ENCODE measurements at regions not wholly inside any gene's neighbourhood (a gene's known extent, or its start where the extent isn't known, plus 50 kb on each side); places are given as distances from the start of the nearest gene placed in this dataset.

DNA sequence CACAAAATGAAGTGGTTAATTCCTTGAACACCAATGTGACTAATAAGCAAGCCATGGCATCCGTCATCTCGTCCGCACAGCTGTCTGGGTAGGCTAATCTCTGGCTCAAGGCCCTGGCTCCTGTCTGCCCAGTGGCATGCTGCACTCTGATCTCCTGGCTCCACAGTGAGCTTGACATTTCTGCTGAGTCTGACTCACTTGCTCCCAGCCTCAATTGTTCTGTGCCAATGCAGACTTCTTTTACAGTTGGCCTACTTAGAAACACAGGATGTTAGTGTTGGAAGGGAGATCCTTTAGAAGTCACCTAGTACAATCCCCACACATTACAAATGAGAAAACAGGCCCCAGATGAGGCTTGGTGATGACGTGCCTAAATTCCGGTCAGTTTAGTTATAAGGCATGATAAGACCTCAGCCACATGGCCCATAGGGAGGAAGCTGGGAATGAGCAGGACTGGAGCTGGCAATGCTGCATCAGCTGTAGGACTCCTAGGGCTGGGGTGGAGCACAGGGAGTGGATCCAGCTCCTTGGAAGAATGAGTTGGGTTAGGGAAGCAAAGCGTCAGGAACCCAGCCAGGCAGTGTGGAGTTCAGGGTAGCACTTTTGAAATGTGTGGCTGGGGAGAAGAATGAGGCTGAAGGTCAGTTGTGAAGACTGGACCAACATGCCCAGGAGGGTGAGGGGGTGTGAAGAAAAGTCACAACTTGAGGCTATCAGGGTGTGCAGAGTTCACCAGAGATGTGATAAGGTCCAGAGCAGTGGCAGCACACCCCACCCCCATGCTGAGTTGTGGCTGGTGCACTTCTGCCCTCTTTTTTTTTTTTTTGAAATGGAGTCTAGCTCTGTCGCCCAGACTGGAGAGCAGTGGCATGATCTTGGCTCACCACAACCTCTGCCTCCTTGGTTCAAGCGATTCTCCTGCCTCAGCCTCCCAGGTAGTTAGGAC lies 70.2 kb upstream of the EED start:
- Histone ChIP-seq H3K36me3 (replicated peaks in 1 of 2; ENCODE audit: control insufficient read depth in 1 of 2, insufficient read depth in 2 of 2, low read length in 1 of 2) (no peaks in the 10 kb centered on the region), H2AFZ (ENCODE audit: low read depth) (no peak overlapping the region), H3K9me2 (no peaks in the 10 kb centered on the region), H4K20me1 (ENCODE audit: insufficient read depth) (no peaks in the 10 kb centered on the region), H3K9me3 (no peaks in the 10 kb centered on the region), H3K27ac (ENCODE audit: low read depth in 2 of 2, low read length in 1 of 2) (peak overlapping the region; percentile 59 to 87; a peak in 3 of 4 replicates), H3K79me2 (ENCODE audit: insufficient read depth) (no peaks in the 10 kb centered on the region), H3F3A (replicated peaks; ENCODE audit: insufficient read depth) (peaks cover 27% of the 10 kb centered on the region), H3K4me1 (ENCODE audit: control insufficient read depth in 1 of 2, insufficient read depth in 2 of 2, low read depth in 1 of 2, low read length in 1 of 2) (peaks cover 15% of the 10 kb centered on the region in 2 experiments; a peak in 2 of 4 replicates), H3K4me2 (peak overlapping the region; percentile 30; the same call in 1 of the 2 replicates), H3K27me3 (ENCODE audit: insufficient read depth) (no peaks in the 10 kb centered on the region), H3K4me3 (ENCODE audit: low read depth in 2 of 2, low read length in 1 of 2) (no peak overlapping the region), H3K9ac (peak overlapping the region; percentile 59)
- DNase-seq, result peak; percentile 46
- WGBS (ENCODE audit: low lambda C conversion rate), result 37% methylated on average over 8 of the region's 8 CpGs
- ChIA-PET CTCF (interaction anchor here (0.6 to 1.3 kb wide), 4 partner anchors 13 to 133 kb away, joined by 3 to 5 read pairs (median 3); no protein-coding TSS in a partner anchor), POLR2A (interaction anchor here (0.9 to 1.7 kb wide), 2 partner anchors 71 to 105 kb away, joined by 3 to 4 read pairs; partner anchors contain the start of gene PICALM)
- TF ChIP-seq SIN3A (IDR thresholded peaks at IDR 0.05; ENCODE audit: borderline replicate concordance, low read depth, low read length) (peak; percentile 80; the same call in 1 of the 2 replicates), YY1 (IDR thresholded peaks at IDR 0.05; ENCODE audit: low read depth) (peak; percentile 17; the same call in 1 of the 2 replicates), FOXJ3 (CRISPR knock-in tag; IDR thresholded peaks at IDR 0.05) (no peak), POLR2AphosphoS5 (IDR thresholded peaks at IDR 0.05; ENCODE audit: low read depth, low read length) (peak; percentile 77), SMC3 (IDR thresholded peaks at IDR 0.05; ENCODE audit: low read depth, low read length) (no peak), NRF1 (IDR thresholded peaks at IDR 0.05; ENCODE audit: low read depth, low read length) (no peak), FOXM1 (IDR thresholded peaks at IDR 0.05; ENCODE audit: low read depth) (peak; percentile 87), MEF2A (IDR thresholded peaks at IDR 0.05; ENCODE audit: borderline replicate concordance, low read depth) (peak; percentile 59; the same call in 1 of the 2 replicates), GATA2 (CRISPR knock-in tag; IDR thresholded peaks at IDR 0.05) (0 out of 2 replicates have a peak, but pooled peaks have one; percentile 5), TEAD4 (IDR thresholded peaks at IDR 0.05; ENCODE audit: borderline replicate concordance, insufficient read depth) (peak; percentile 95), MXI1 (IDR thresholded peaks at IDR 0.05; ENCODE audit: low read depth, low read length) (no peak; the same call in 1 of the 2 replicates), EZH2phosphoT487 (IDR thresholded peaks at IDR 0.05; ENCODE audit: borderline replicate concordance, low read depth) (no peak), GABPA (IDR thresholded peaks at IDR 0.05; ENCODE audit: low read depth) (peak; percentile 39), TCF12 (IDR thresholded peaks at IDR 0.05) (peak; percentile 96), RCOR1 (IDR thresholded peaks at IDR 0.05; ENCODE audit: low read length) (peak; percentile 46), RFX5 (IDR thresholded peaks at IDR 0.05; ENCODE audit: low read length) (no peak), EP300 (IDR thresholded peaks at IDR 0.05; ENCODE audit: borderline replicate concordance in 1 of 2, low read depth in 1 of 2, low read length in 1 of 2) (peak; percentile 21 to 92; a peak in 2 of 4 replicates), JUND (IDR thresholded peaks at IDR 0.05) (peak; percentile 94), NFIC (IDR thresholded peaks at IDR 0.05; ENCODE audit: borderline replicate concordance) (peak; percentile 99), RXRA (IDR thresholded peaks at IDR 0.05; ENCODE audit: borderline replicate concordance, low read depth) (peak; percentile 91), RAD21 (IDR thresholded peaks at IDR 0.05; ENCODE audit: low read length) (no peak)
- TF ChIP-seq, protein P1, sequence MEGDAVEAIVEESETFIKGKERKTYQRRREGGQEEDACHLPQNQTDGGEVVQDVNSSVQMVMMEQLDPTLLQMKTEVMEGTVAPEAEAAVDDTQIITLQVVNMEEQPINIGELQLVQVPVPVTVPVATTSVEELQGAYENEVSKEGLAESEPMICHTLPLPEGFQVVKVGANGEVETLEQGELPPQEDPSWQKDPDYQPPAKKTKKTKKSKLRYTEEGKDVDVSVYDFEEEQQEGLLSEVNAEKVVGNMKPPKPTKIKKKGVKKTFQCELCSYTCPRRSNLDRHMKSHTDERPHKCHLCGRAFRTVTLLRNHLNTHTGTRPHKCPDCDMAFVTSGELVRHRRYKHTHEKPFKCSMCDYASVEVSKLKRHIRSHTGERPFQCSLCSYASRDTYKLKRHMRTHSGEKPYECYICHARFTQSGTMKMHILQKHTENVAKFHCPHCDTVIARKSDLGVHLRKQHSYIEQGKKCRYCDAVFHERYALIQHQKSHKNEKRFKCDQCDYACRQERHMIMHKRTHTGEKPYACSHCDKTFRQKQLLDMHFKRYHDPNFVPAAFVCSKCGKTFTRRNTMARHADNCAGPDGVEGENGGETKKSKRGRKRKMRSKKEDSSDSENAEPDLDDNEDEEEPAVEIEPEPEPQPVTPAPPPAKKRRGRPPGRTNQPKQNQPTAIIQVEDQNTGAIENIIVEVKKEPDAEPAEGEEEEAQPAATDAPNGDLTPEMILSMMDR (IDR thresholded peaks at IDR 0.05), result no peak
- TF ChIP-seq, protein P2, sequence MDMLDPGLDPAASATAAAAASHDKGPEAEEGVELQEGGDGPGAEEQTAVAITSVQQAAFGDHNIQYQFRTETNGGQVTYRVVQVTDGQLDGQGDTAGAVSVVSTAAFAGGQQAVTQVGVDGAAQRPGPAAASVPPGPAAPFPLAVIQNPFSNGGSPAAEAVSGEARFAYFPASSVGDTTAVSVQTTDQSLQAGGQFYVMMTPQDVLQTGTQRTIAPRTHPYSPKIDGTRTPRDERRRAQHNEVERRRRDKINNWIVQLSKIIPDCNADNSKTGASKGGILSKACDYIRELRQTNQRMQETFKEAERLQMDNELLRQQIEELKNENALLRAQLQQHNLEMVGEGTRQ (IDR thresholded peaks at IDR 0.05; ENCODE audit: borderline replicate concordance, low read depth, low read length), result no peak
- TF ChIP-seq, protein P3, sequence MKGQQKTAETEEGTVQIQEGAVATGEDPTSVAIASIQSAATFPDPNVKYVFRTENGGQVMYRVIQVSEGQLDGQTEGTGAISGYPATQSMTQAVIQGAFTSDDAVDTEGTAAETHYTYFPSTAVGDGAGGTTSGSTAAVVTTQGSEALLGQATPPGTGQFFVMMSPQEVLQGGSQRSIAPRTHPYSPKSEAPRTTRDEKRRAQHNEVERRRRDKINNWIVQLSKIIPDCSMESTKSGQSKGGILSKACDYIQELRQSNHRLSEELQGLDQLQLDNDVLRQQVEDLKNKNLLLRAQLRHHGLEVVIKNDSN (IDR thresholded peaks at IDR 0.05; ENCODE audit: borderline replicate concordance, low read depth), result peak; percentile 52; the same call in 1 of the 2 replicates
- TF ChIP-seq, protein P4, sequence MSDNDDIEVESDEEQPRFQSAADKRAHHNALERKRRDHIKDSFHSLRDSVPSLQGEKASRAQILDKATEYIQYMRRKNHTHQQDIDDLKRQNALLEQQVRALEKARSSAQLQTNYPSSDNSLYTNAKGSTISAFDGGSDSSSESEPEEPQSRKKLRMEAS (IDR thresholded peaks at IDR 0.05; ENCODE audit: low read depth), result peak; percentile 93
- TF ChIP-seq, protein P5, sequence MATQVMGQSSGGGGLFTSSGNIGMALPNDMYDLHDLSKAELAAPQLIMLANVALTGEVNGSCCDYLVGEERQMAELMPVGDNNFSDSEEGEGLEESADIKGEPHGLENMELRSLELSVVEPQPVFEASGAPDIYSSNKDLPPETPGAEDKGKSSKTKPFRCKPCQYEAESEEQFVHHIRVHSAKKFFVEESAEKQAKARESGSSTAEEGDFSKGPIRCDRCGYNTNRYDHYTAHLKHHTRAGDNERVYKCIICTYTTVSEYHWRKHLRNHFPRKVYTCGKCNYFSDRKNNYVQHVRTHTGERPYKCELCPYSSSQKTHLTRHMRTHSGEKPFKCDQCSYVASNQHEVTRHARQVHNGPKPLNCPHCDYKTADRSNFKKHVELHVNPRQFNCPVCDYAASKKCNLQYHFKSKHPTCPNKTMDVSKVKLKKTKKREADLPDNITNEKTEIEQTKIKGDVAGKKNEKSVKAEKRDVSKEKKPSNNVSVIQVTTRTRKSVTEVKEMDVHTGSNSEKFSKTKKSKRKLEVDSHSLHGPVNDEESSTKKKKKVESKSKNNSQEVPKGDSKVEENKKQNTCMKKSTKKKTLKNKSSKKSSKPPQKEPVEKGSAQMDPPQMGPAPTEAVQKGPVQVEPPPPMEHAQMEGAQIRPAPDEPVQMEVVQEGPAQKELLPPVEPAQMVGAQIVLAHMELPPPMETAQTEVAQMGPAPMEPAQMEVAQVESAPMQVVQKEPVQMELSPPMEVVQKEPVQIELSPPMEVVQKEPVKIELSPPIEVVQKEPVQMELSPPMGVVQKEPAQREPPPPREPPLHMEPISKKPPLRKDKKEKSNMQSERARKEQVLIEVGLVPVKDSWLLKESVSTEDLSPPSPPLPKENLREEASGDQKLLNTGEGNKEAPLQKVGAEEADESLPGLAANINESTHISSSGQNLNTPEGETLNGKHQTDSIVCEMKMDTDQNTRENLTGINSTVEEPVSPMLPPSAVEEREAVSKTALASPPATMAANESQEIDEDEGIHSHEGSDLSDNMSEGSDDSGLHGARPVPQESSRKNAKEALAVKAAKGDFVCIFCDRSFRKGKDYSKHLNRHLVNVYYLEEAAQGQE (IDR thresholded peaks at IDR 0.05; ENCODE audit: low read depth, low read length), result 0 out of 2 replicates have a peak, but pooled peaks have one; percentile 4

Data from SK-N-SH (cell line).